ENCODE measurements at regions not wholly inside any gene's neighbourhood (a gene's known extent, or its start where the extent isn't known, plus 50 kb on each side); places are given as distances from the start of the nearest gene placed in this dataset.

- no peak for FAIRE-seq
- ChIA-PET POLR2A (no interaction called here), CTCF (interaction anchor here (1.5 to 4.4 kb wide), 2 partner anchors 13 to 72 kb away, joined by 3 to 18 read pairs; no protein-coding TSS in a partner anchor)
- ATAC-seq: no peak
- H3K4me2 ChIP-seq: no peak overlapping the region
- H3K4me3 ChIP-seq: no peak overlapping the region
- WGBS (ENCODE audit: missing lambda C conversion rate): 82% methylated on average over 2 of the region's 2 CpGs
- peaks cover 41% of the 10 kb centered on the region for H3K4me1 ChIP-seq
- TF ChIP-seq EHMT2 (IDR thresholded peaks at IDR 0.05; ENCODE audit: low read depth) (no peak), ZNF302 (CRISPR knock-in tag; IDR thresholded peaks at IDR 0.05) (no peak), EHF (CRISPR knock-in tag; IDR thresholded peaks at IDR 0.05) (no peak)
- DNase-seq (ENCODE audit: low read depth in 1 of 2, low spot score in 1 of 2): no peak
- H3K27ac ChIP-seq: peak overlapping the region; percentile 12 to 22; a peak in 1 of 6 replicates
- H3K9me3 ChIP-seq: peaks cover 6% of the 10 kb centered on the region; the same call in 1 of the 3 replicates
Observed at GRCh38 chr15:88976656-88977055, 63.5 kb upstream of the MFGE8 start.

DNA sequence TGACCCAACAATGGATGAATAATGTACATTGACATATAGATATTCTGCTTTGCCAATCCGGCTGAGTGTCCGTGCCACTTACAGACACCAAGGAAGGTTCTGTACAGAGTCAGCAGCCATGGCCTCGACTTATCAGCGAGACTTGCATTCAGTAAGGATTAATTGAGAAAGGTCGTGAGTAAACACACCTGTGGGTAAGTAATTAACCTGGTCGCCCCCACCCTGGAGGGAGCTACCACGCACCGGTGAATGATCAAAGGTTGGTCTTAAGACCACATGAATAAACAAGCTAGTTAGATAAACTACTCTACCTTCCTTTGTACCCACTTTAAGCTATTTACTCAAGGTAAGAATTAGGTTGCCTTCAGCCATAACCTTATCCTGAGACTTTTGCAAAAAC, 66.5 kb upstream of the MFGE8 start:
- Histone ChIP-seq H3K9me3 (peaks cover 6% of the 10 kb centered on the region; the same call in 1 of the 3 replicates), H3K4me2 (no peak overlapping the region), H3K4me1 (peaks cover 50% of the 10 kb centered on the region), H3K27ac (peak overlapping the region in 1 of 2 experiments; percentile 87; a peak in 3 of 6 replicates), H3K4me3 (no peak overlapping the region)
- WGBS (ENCODE audit: missing lambda C conversion rate): 74% methylated on average over 8 of the region's 8 CpGs
- FAIRE-seq (no peak), DNase-seq (ENCODE audit: low read depth in 1 of 2, low spot score in 1 of 2) (no peak), ATAC-seq (no peak)
- ChIA-PET POLR2A (interaction anchor here (0.5 kb wide), 1 partner anchor 8 kb away, joined by 8 read pairs; no protein-coding TSS in a partner anchor), CTCF (interaction anchor here (0.8 to 2.0 kb wide), 6 partner anchors 10 to 100 kb away, joined by 3 to 14 read pairs (median 3); no protein-coding TSS in a partner anchor)
- TF ChIP-seq JUN (IDR thresholded peaks at IDR 0.05) (no peak), KDM1A (IDR thresholded peaks at IDR 0.05; ENCODE audit: low read depth) (no peak), ZNF302 (CRISPR knock-in tag; IDR thresholded peaks at IDR 0.05) (no peak), SMC3 (IDR thresholded peaks at IDR 0.05) (no peak), ZSCAN20 (CRISPR knock-in tag; IDR thresholded peaks at IDR 0.05) (no peak), POLR2AphosphoS2 (conservative IDR thresholded peaks at IDR 0.05; ENCODE audit: low read length) (no peak), HEYL (CRISPR knock-in tag; IDR thresholded peaks at IDR 0.05) (no peak), CHD4 (IDR thresholded peaks at IDR 0.05; ENCODE audit: borderline replicate concordance) (no peak)
- TF ChIP-seq, protein P1, sequence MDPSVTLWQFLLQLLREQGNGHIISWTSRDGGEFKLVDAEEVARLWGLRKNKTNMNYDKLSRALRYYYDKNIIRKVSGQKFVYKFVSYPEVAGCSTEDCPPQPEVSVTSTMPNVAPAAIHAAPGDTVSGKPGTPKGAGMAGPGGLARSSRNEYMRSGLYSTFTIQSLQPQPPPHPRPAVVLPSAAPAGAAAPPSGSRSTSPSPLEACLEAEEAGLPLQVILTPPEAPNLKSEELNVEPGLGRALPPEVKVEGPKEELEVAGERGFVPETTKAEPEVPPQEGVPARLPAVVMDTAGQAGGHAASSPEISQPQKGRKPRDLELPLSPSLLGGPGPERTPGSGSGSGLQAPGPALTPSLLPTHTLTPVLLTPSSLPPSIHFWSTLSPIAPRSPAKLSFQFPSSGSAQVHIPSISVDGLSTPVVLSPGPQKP (IDR thresholded peaks at IDR 0.05; ENCODE audit: low read depth, low read length): no peak
- TF ChIP-seq, protein P2, sequence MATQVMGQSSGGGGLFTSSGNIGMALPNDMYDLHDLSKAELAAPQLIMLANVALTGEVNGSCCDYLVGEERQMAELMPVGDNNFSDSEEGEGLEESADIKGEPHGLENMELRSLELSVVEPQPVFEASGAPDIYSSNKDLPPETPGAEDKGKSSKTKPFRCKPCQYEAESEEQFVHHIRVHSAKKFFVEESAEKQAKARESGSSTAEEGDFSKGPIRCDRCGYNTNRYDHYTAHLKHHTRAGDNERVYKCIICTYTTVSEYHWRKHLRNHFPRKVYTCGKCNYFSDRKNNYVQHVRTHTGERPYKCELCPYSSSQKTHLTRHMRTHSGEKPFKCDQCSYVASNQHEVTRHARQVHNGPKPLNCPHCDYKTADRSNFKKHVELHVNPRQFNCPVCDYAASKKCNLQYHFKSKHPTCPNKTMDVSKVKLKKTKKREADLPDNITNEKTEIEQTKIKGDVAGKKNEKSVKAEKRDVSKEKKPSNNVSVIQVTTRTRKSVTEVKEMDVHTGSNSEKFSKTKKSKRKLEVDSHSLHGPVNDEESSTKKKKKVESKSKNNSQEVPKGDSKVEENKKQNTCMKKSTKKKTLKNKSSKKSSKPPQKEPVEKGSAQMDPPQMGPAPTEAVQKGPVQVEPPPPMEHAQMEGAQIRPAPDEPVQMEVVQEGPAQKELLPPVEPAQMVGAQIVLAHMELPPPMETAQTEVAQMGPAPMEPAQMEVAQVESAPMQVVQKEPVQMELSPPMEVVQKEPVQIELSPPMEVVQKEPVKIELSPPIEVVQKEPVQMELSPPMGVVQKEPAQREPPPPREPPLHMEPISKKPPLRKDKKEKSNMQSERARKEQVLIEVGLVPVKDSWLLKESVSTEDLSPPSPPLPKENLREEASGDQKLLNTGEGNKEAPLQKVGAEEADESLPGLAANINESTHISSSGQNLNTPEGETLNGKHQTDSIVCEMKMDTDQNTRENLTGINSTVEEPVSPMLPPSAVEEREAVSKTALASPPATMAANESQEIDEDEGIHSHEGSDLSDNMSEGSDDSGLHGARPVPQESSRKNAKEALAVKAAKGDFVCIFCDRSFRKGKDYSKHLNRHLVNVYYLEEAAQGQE (IDR thresholded peaks at IDR 0.05): no peak
- TF ChIP-seq, protein P3, sequence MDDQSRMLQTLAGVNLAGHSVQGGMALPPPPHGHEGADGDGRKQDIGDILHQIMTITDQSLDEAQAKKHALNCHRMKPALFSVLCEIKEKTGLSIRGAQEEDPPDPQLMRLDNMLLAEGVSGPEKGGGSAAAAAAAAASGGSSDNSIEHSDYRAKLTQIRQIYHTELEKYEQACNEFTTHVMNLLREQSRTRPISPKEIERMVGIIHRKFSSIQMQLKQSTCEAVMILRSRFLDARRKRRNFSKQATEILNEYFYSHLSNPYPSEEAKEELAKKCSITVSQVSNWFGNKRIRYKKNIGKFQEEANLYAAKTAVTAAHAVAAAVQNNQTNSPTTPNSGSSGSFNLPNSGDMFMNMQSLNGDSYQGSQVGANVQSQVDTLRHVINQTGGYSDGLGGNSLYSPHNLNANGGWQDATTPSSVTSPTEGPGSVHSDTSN (IDR thresholded peaks at IDR 0.05): no peak

- Histone ChIP-seq H3K4me3 (no peak overlapping the region), H3K4me1 (peaks cover 43% of the 10 kb centered on the region), H3K27ac (peak overlapping the region; percentile 87 to 89; a peak in 5 of 6 replicates), H3K4me2 (no peak overlapping the region), H3K9me3 (peaks cover 6% of the 10 kb centered on the region; the same call in 1 of the 3 replicates)
- 78% methylated on average over 4 of the region's 4 CpGs for WGBS (ENCODE audit: missing lambda C conversion rate)
- ATAC-seq: no peak
- ChIA-PET POLR2A (no interaction called here), CTCF (interaction anchor here (1.1 to 2.0 kb wide), 5 partner anchors 38 to 101 kb away, joined by 3 to 14 read pairs (median 5); no protein-coding TSS in a partner anchor)
- TF ChIP-seq HOXB5 (CRISPR knock-in tag; IDR thresholded peaks at IDR 0.05): no peak
- TF ChIP-seq ZNF302 (CRISPR knock-in tag; IDR thresholded peaks at IDR 0.05): no peak
- no peak for TF ChIP-seq NR3C1 (IDR thresholded peaks at IDR 0.05)
- TF ChIP-seq FOSL2 (IDR thresholded peaks at IDR 0.05): no peak
- TF ChIP-seq FOSL2 (CRISPR knock-in tag; IDR thresholded peaks at IDR 0.05): no peak
- TF ChIP-seq, protein P3 (IDR thresholded peaks at IDR 0.05): no peak
- no peak for TF ChIP-seq FOSB (CRISPR knock-in tag; IDR thresholded peaks at IDR 0.05)
- TF ChIP-seq POLR2A (IDR thresholded peaks at IDR 0.05; ENCODE audit: low read length): no peak
- TF ChIP-seq, protein P4, sequence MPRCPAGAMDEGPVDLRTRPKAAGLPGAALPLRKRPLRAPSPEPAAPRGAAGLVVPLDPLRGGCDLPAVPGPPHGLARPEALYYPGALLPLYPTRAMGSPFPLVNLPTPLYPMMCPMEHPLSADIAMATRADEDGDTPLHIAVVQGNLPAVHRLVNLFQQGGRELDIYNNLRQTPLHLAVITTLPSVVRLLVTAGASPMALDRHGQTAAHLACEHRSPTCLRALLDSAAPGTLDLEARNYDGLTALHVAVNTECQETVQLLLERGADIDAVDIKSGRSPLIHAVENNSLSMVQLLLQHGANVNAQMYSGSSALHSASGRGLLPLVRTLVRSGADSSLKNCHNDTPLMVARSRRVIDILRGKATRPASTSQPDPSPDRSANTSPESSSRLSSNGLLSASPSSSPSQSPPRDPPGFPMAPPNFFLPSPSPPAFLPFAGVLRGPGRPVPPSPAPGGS (IDR thresholded peaks at IDR 0.05): no peak
- no peak for TF ChIP-seq JUN (IDR thresholded peaks at IDR 0.05)
- FAIRE-seq: no peak
- DNase-seq (ENCODE audit: low read depth in 1 of 2, low spot score in 1 of 2): no peak
Observed at GRCh38 chr15:88980498-88980897, 67.3 kb upstream of the MFGE8 start.
